Gastrocnemius medialis (tissue), 4 donors: ENCODE measurements at regions not wholly inside any gene's neighbourhood (a gene's known extent, or its start where the extent isn't known, plus 50 kb on each side); places are given as distances from the start of the nearest gene placed in this dataset.

Experiments
- ATAC-seq, 2 donors: fragments of 150-250 bp; one replicate each; pipeline ENCODE4 v1.9.1; 2016
- DNase-seq, 2 donors: peaks; one replicate each; pipeline ENCODE4 v3.0.0-alpha.2; 2019
- H3K27ac ChIP-seq, 4 donors: fragments of 200-600 bp; sonication (generic); 1 replicate in 1 of 4; 2 replicates in 3 of 4; pipeline ENCODE4 v1.5.1; 2016 to 2018; ENCODE audit warnings: mild to moderate bottlenecking in 2 of 4, moderate library complexity in 1 of 4
- H3K27me3 ChIP-seq, 3 donors: fragments of 200-600 bp; sonication (generic) in 2 of 3; 1 replicate in 1 of 3; 2 replicates in 2 of 3; pipeline versions ENCODE4 v1.5.1 to v1.6.0; 2016 to 2019; ENCODE audit warnings: mild to moderate bottlenecking in 1 of 3, moderate library complexity in 1 of 3
- H3K36me3 ChIP-seq, 2 donors: fragments of 200-600 bp; sonication (generic) in 1 of 2; one replicate each; pipeline ENCODE4 v1.5.1; 2017 to 2018
- H3K4me1 ChIP-seq, 2 donors: fragments of 200-600 bp; sonication (generic) in 1 of 2; one replicate each; pipeline ENCODE4 v1.5.1; 2016 to 2017; ENCODE audit warnings: mild to moderate bottlenecking in 2 of 2
- H3K4me3 ChIP-seq, 4 donors: fragments of 200-600 bp; sonication (generic) in 3 of 4; 1 replicate in 1 of 4; 2 replicates in 3 of 4; pipeline ENCODE4 v1.5.1; 2016 to 2019; ENCODE audit warnings: mild to moderate bottlenecking in 2 of 4
- H3K9me3 ChIP-seq, 3 donors: fragments of 200-600 bp; sonication (generic) in 2 of 3; 1 replicate in 1 of 3; 2 replicates in 2 of 3; pipeline ENCODE4 v1.5.1; 2016 to 2019
- CTCF ChIP-seq, 5 experiments: fragments of 450-650 bp in 3 of 5; fragments of 200-600 bp in 2 of 5; sonication (generic) in 2 of 5; IDR thresholded peaks in 4 of 5; conservative IDR thresholded peaks in 1 of 5; 1 replicate in 4 of 5; 2 replicates in 1 of 5; pipeline ENCODE4 v1.5.1; 2016 to 2019; ENCODE audit warnings: antibody characterized with exemption in 5 of 5, mild to moderate bottlenecking in 3 of 5, moderate library complexity in 3 of 5
- POLR2A ChIP-seq, 2 donors: fragments of 450-650 bp; IDR thresholded peaks; one replicate each; pipeline ENCODE4 v1.6.1; 2017; ENCODE audit warnings: antibody characterized with exemption in 2 of 2, mild to moderate bottlenecking in 2 of 2, moderate library complexity in 2 of 2
- in situ Hi-C, 4 donors: fragments of 200-750 bp; cut with MboI; loops; one replicate each; pipeline versions ENCODE4 v1.15.0 to v1.8.0; 2017; ENCODE audit warnings: low sequenced_read_pairs in 4 of 4
- intact Hi-C: fragments of 100-400 bp; cut with DNase I; formaldehyde crosslinking; loops from one replicate; pipeline ENCODE4 v1.15.1; 2023; ENCODE audit warnings: low total_unique reads

- Histone ChIP-seq H3K27ac (peak overlapping the region in 2 of 4 donors; percentile 7 to 26), H3K36me3 (no peaks in the 10 kb centered on the region), H3K27me3 (no peaks in the 10 kb centered on the region), H3K4me1 (no peaks in the 10 kb centered on the region), H3K4me3 (no peak overlapping the region), H3K9me3 (no peaks in the 10 kb centered on the region)
- TF ChIP-seq POLR2A (IDR thresholded peaks at IDR 0.05) (no peak), CTCF (IDR thresholded peaks at IDR 0.05 in 4 of 5, conservative IDR thresholded peaks at IDR 0.05 in 1 of 5) (no peak)
- in situ Hi-C loops (loop anchor here in 3 of 4 donors (10.0 to 25.0 kb wide), 3 partner anchors 174 to 452 kb away; no protein-coding TSS in a partner anchor), intact Hi-C loops (no loop called here)
- DNase-seq (peak in 1 of 2 donors; percentile 41), ATAC-seq (peak in 1 of 2 donors; percentile 47)
Observed at GRCh38 chr13:40060296-40061007, 405.0 kb downstream of the COG6 start.

- no peaks in the 10 kb centered on the region for H3K4me1 ChIP-seq
- no peaks in the 10 kb centered on the region for H3K36me3 ChIP-seq
- H3K27me3 ChIP-seq: no peaks in the 10 kb centered on the region
- intact Hi-C loops (no loop called here), in situ Hi-C loops (loop anchor here in 3 of 4 donors (10.0 to 25.0 kb wide), 3 partner anchors 173 to 451 kb away; no protein-coding TSS in a partner anchor)
- DNase-seq (no peak), ATAC-seq (no peak)
- TF ChIP-seq POLR2A (IDR thresholded peaks at IDR 0.05) (no peak), CTCF (IDR thresholded peaks at IDR 0.05 in 4 of 5, conservative IDR thresholded peaks at IDR 0.05 in 1 of 5) (no peak)
- no peaks in the 10 kb centered on the region for H3K9me3 ChIP-seq
- no peak overlapping the region for H3K27ac ChIP-seq
- no peak overlapping the region for H3K4me3 ChIP-seq
Observed at GRCh38 chr13:40061466-40062450, 406.3 kb downstream of the COG6 start.

GRCh38 chr13:40063278-40063698, 407.8 kb downstream of the COG6 start:
- intact Hi-C loops (no loop called here), in situ Hi-C loops (loop anchor here in 3 of 4 donors (10.0 to 25.0 kb wide), 3 partner anchors 172 to 449 kb away; no protein-coding TSS in a partner anchor)
- Histone ChIP-seq H3K27me3 (no peaks in the 10 kb centered on the region), H3K9me3 (no peaks in the 10 kb centered on the region), H3K4me1 (no peaks in the 10 kb centered on the region), H3K27ac (no peak overlapping the region), H3K4me3 (no peak overlapping the region), H3K36me3 (no peaks in the 10 kb centered on the region)
- DNase-seq (no peak), ATAC-seq (no peak)
- no peak for TF ChIP-seq CTCF (IDR thresholded peaks at IDR 0.05 in 4 of 5, conservative IDR thresholded peaks at IDR 0.05 in 1 of 5)
- TF ChIP-seq POLR2A (IDR thresholded peaks at IDR 0.05): no peak

GRCh38 chr13:40063703-40064102, 408.2 kb downstream of the COG6 start:
- TF ChIP-seq CTCF (IDR thresholded peaks at IDR 0.05 in 4 of 5, conservative IDR thresholded peaks at IDR 0.05 in 1 of 5) (no peak), POLR2A (IDR thresholded peaks at IDR 0.05) (no peak)
- no peak for ATAC-seq
- in situ Hi-C loops: loop anchor here in 3 of 4 donors (10.0 to 25.0 kb wide), 3 partner anchors 171 to 449 kb away; no protein-coding TSS in a partner anchor
- Histone ChIP-seq H3K9me3 (no peaks in the 10 kb centered on the region), H3K27me3 (no peaks in the 10 kb centered on the region), H3K27ac (no peak overlapping the region), H3K4me3 (no peak overlapping the region), H3K36me3 (no peaks in the 10 kb centered on the region), H3K4me1 (no peaks in the 10 kb centered on the region)
- intact Hi-C loops: no loop called here
- no peak for DNase-seq
